Prostate gland (tissue), 2 donors: ENCODE measurements at regions not wholly inside any gene's neighbourhood (a gene's known extent, or its start where the extent isn't known, plus 50 kb on each side); places are given as distances from the start of the nearest gene placed in this dataset.

Experiments used
- CTCF ChIP-seq, 4 experiments: fragments of 200-600 bp in 2 of 4; fragments of 450-650 bp in 2 of 4; sonication (generic) in 2 of 4; IDR thresholded peaks; 1 replicate in 3 of 4; 2 replicates in 1 of 4; pipeline ENCODE4 v1.5.1; 2016 to 2019; ENCODE audit warnings: antibody characterized with exemption in 4 of 4, mild to moderate bottlenecking in 2 of 4, moderate library complexity in 2 of 4
- POLR2AphosphoS5 ChIP-seq: sonication (generic); formaldehyde crosslinking; IDR thresholded peaks from one replicate; pipeline ENCODE4 v1.6.1; 2017; ENCODE audit warnings: antibody characterized with exemption

GRCh38 chr10:34918776-34919315 is 103.8 kb upstream of the PARD3 start:
- TF ChIP-seq POLR2AphosphoS5 (no peak), CTCF (IDR thresholded peaks at IDR 0.05) (no peak)
